ENCODE measurements at regions not wholly inside any gene's neighbourhood (a gene's known extent, or its start where the extent isn't known, plus 50 kb on each side); places are given as distances from the start of the nearest gene placed in this dataset.

- WGBS, 2 donors = 89 to 92% methylated on average over 4 of the region's 4 CpGs
These were observed 201.3 kb downstream of the SLITRK6 start for GRCh38 chr13:85597790-85598500.

GRCh38 chr13:85592211-85592610 is 207.0 kb downstream of the SLITRK6 start:
- Histone ChIP-seq H3K36me3 (ENCODE audit: control insufficient read depth in 4 of 4, insufficient read depth in 4 of 4, low read length in 4 of 4) (no peaks in the 10 kb centered on the region), H3K4me3 (no peak overlapping the region), H3K27me3 (ENCODE audit: control insufficient read depth in 3 of 3, insufficient read depth in 3 of 3, low read length in 2 of 3) (no peaks in the 10 kb centered on the region), H3K9me3 (ENCODE audit: control insufficient read depth in 4 of 4, insufficient read depth in 3 of 4, low read length in 3 of 4) (peaks cover 0 to 2% (median 0%) of the 10 kb centered on the region in 4 donors), H3K9ac (ENCODE audit: insufficient read depth in 1 of 2, low read length in 2 of 2) (no peak overlapping the region), H3K27ac (ENCODE audit: low read depth in 1 of 2, low read length in 1 of 2) (no peak overlapping the region), H3K4me1 (ENCODE audit: control insufficient read depth in 5 of 5, insufficient read depth in 5 of 5, low read length in 5 of 5) (no peaks in the 10 kb centered on the region)
- ATAC-seq (ENCODE audit: insufficient read depth, low FRiP score) = no peak
- TF ChIP-seq CTCF (IDR thresholded peaks at IDR 0.05; ENCODE audit: control extremely low read depth, extremely low read depth) = no peak
- DNase-seq = no peak
- WGBS, 2 donors = 64 to 94% methylated on average over 2 of the region's 2 CpGs

More at GRCh38 chr13:85597790-85598500, 201.3 kb downstream of the SLITRK6 start:
- no peaks in the 10 kb centered on the region for H3K4me1 ChIP-seq (ENCODE audit: control insufficient read depth in 5 of 5, insufficient read depth in 5 of 5, low read length in 5 of 5)
- H3K4me3 ChIP-seq = no peak overlapping the region
- no peak for ATAC-seq (ENCODE audit: insufficient read depth, low FRiP score)
- no peak for TF ChIP-seq CTCF (IDR thresholded peaks at IDR 0.05; ENCODE audit: control extremely low read depth, extremely low read depth)
- peaks cover 0 to 2% (median 0%) of the 10 kb centered on the region in 4 donors for H3K9me3 ChIP-seq (ENCODE audit: control insufficient read depth in 4 of 4, insufficient read depth in 3 of 4, low read length in 3 of 4)
- no peak for DNase-seq
- H3K36me3 ChIP-seq (ENCODE audit: control insufficient read depth in 4 of 4, insufficient read depth in 4 of 4, low read length in 4 of 4) = no peaks in the 10 kb centered on the region
- H3K27ac ChIP-seq (ENCODE audit: low read depth in 1 of 2, low read length in 1 of 2) = no peak overlapping the region
- H3K27me3 ChIP-seq (ENCODE audit: control insufficient read depth in 3 of 3, insufficient read depth in 3 of 3, low read length in 2 of 3) = no peaks in the 10 kb centered on the region
- H3K9ac ChIP-seq (ENCODE audit: insufficient read depth in 1 of 2, low read length in 2 of 2) = no peak overlapping the region

- Histone ChIP-seq H3K4me1 (ENCODE audit: control insufficient read depth in 5 of 5, insufficient read depth in 5 of 5, low read length in 5 of 5) (no peaks in the 10 kb centered on the region), H3K9ac (ENCODE audit: insufficient read depth in 1 of 2, low read length in 2 of 2) (no peak overlapping the region), H3K9me3 (ENCODE audit: control insufficient read depth in 4 of 4, insufficient read depth in 3 of 4, low read length in 3 of 4) (peaks cover 0 to 2% (median 0%) of the 10 kb centered on the region in 4 donors), H3K27ac (ENCODE audit: low read depth in 1 of 2, low read length in 1 of 2) (no peak overlapping the region), H3K4me3 (no peak overlapping the region), H3K27me3 (ENCODE audit: control insufficient read depth in 3 of 3, insufficient read depth in 3 of 3, low read length in 2 of 3) (no peaks in the 10 kb centered on the region), H3K36me3 (ENCODE audit: control insufficient read depth in 4 of 4, insufficient read depth in 4 of 4, low read length in 4 of 4) (no peaks in the 10 kb centered on the region)
- ATAC-seq (ENCODE audit: insufficient read depth, low FRiP score) = no peak
- peak in 1 of 3 donors; percentile 22 for DNase-seq
- TF ChIP-seq CTCF (IDR thresholded peaks at IDR 0.05; ENCODE audit: control extremely low read depth, extremely low read depth) = no peak
- WGBS, 2 donors = 78 to 88% methylated on average over 2 of the region's 2 CpGs
These were observed 208.8 kb downstream of the SLITRK6 start for GRCh38 chr13:85590231-85590931.

Measured in lung (tissue), 11 donors.